CD4-positive, alpha-beta T cell treated with Interleukin-1 beta for 1 hour (primary cell): ENCODE measurements at regions not wholly inside any gene's neighbourhood (a gene's known extent, or its start where the extent isn't known, plus 50 kb on each side); places are given as distances from the start of the nearest gene placed in this dataset.
"Not testable (repeated sequence)": the region's sequence is repeated elsewhere in the genome, so short reads cannot be mapped to it uniquely, and the experiment has no call there.

Source experiments
- DNase-seq, 2 donors: peaks; one replicate each; pipeline ENCODE4 v3.0.0-alpha.2; 2020 to 2022

- no peak for DNase-seq
Observed at GRCh38 chr6:44049989-44050871, 77.0 kb downstream of the MRPL14 start.

DNA sequence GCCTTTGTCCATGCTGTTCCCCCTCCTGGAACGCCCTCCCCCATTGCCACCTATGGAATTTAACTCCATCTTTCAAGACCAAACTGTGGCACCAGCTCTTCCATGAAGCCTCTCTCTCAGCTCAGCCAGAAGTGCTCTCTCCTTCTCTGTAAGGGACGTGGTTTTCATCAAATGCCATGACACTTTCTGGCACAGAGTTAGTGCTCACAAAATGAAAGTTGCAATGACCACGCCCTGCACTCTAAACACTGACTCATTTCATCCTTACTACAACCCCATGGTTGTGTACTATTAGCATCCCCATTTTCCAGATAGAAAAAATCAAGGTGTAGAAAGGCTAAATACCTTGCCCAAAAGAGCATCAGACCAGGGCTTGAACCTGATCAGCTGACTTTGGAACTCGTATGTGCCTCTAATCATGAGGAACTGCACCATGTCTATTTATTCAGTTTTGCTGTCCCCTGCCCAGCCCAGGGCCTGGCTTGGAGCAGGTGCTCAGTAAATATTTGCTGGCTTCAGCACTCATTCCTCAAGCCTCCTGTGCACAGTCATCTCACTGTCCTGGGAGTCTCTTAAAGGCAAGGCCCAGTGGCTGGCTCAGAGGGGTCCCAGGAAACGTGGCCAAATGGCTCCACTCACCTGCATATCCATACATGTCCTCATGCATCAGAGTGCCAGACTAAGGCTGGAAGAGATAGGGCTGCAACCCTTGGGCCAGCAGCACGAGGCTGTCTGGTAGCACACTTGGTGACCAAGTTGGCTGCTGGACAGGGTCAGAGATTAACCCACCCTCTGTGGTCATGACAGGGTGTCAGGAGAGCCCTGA lies 77.9 kb downstream of the MRPL14 start:
- no peak for DNase-seq

DNA sequence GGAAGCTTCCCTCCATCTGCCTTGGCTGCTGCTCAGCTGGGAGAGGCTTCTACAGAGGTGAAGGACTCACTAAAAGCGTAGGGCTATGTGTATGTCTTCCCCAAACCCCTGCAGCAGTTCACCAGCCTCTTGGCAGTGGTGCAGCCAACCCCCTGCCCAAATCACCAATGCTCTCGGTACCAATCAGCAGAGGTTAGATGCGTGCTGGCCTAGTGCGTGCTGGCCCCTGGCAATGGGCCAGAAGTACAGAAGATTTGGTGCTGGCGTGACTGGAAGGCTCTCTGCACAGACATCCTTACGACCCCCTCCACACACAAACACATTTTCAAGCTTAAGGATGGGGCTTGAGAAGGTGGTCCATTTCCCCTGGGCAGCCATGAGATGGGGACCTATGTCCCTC lies 79.0 kb downstream of the MRPL14 start:
- DNase-seq = no peak

- no peak for DNase-seq
Observed at GRCh38 chr6:44047801-44048200, 79.5 kb downstream of the MRPL14 start.

DNA sequence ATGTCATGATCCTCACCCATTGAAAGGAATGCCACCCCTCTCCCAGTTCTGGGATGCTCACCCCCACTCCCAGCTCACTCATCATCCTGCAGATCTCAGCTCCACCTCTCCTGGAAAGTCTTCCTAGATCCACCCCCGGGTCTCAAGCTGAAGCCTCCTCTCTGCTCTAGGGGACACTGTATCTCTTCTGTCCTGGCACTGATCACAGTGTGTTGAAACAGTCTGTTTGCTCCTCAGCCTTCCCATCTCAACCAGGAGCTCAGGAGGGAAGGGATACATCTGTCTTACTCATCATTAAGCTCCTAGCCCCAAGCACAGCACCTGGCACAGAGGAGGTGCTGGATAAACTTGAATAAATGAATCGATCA lies 80.1 kb downstream of the MRPL14 start:
- no peak for DNase-seq

GRCh38 chr6:44046516-44047178 lies 80.6 kb downstream of the MRPL14 start:
- no peak for DNase-seq

DNA sequence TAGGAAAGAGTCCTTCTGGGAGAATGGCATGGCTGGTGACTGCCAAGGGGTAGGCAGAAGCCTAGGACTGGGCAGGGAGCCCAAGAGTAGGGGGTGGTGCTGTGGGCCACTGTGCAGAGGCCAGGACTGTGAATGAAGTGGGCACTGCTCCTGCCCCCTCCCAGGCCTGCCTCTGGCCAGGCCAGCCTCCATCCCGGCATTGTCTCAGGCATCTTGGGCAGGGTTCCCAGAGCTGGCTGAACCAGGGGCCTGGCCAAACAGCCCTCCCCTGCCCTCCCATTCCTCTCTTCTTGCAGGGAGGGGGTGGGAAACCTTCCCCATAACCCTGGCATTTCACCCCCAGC lies 81.6 kb downstream of the MRPL14 start:
- DNase-seq = no peak

- no peak for DNase-seq
Observed at GRCh38 chr6:44044940-44045671, 82.1 kb downstream of the MRPL14 start.

- no peak for DNase-seq
Observed at GRCh38 chr6:44044154-44044539, 83.1 kb downstream of the MRPL14 start.

DNA sequence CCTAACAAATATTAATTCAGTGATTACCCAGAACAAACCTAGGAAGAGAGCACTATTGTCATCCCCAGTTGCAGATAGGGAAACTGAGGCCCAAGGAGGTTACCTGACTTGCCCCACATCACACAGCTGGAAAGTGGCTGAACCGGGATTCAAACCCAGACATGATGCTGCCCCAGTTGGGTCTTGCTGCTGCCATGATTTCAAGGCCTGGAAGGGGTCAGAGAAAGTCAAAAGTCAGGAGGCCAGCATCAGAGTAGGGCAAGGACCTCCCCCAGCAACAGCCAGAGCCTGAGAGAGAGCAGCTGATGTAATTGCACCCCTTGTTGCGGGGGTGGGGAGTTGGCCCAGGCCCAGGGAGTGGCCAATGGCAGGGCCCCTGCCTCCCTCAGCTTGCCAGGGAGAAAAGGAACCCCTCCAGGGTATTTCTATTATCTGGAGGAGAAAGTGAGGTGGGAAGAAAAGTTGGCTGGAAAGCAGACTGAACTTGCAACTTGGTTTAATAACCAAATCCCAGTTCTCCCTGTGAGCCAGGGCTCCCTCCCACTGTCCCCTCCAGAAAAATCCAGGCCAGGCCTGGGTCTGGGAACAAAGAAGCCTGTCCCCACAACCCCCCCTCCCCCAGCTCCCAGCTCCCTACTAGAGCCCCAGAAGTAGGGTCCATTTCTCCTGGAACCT lies 83.6 kb downstream of the MRPL14 start:
- DNase-seq = no peak

DNA sequence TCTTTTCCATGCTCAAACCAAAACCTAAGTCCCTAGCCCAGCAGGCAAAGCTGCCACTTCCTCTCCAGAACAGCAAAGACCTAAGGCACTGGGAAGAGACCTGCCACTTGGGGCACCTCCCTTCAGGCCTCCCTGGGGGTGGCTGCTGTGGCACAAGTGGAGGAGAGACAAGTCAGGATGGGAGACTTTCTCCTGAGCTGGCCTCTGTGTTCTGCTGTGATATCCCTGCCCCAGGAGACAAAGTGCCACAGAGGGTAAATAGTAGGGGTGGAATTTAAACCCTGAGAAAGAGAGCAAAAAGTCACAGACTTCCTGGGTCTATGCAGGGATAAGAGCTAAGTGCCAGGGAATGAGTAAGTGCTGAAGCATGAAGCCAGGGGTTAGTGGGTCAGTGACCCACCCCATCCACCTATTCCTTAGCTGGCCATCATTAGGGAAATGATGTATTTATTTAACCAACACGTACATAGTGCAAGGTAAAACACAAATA lies 84.2 kb downstream of the MRPL14 start:
- no peak for DNase-seq

- DNase-seq = no peak
Observed at GRCh38 chr6:44042261-44042988, 84.8 kb downstream of the MRPL14 start.

DNA sequence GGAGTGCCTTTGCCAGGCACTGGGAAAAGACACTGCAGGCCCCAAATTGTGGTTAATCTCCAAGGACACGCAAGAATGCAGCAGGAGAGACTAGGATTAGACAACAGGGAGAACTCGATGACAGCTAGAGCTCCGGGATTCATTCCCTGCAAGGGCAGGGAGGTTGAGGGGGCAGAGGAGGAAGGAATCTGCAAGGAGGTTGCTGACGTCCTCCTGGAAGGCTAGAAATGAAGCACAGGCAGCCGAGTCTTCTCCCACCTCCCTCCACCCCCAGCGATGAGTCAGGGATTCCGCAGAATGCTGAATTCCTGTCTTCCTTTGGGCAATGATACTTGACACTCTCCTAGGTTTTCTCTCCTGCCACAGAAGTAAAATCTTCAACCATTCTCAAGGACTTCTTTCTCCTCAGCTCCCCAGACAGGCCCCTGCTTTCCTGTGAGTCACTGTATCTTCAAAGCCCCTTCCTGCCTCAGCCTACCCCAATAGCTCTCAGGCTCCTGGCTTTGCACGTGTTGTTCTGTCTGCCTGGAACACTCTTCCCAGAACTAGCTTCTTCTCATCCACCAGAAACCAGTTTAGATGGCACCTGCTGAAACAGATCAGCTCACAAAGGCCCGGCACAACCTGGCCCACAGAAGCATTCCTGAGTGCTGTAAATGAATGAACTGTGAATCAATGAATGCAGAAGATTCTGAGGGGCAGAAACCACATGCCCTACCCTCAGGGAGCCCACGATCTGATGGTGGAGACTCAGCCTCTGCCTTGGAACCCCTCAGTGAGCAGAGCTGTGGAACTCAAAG lies 85.6 kb downstream of the MRPL14 start:
- DNase-seq = no peak

DNA sequence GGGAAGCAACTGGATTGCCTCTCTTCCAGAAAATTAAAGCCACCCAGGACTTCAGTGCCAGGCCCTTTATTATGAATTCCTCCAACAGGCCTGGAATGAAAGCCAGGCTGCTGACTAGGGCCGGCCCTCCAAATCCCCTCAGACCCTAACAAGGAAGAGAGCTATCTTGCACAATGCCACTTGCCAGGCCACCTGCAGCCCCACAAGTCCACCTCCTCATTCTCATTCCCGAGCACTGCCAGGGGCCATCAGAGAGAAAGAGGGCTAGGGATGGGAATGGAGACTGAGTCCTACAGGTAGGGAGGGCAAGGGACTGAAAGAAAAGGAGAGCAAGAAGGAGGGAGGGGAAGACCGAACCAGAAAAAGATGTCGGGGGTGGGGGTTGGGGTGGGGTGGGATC lies 86.5 kb downstream of the MRPL14 start:
- no peak for DNase-seq

DNA sequence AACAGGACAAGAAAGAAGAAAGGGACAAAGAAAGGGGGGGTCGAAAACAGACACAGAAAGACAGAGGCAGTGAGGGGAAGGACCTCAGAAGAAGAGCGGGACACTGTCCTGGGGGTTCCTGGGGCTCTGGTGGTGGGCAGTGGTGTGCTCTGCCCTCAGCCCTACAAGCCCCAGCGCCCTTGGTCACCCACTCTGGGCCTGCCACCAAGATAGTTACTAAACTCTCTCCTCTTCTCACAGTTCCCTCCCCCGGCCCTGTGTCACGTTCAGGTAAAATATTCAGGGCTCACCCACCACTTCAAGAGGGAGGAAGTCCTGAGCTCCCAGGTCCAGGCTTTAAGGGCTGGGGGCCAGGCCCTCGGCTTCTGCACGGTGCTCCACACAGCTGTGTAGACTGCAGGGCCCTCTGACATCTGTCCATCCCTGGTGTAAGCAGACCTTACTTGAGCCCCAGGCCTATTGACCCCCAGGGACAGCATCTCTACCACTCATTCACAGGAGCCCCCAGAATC lies 87.4 kb downstream of the MRPL14 start:
- DNase-seq = no peak

- DNase-seq = no peak
Observed at GRCh38 chr6:44039191-44039719, 88.0 kb downstream of the MRPL14 start.

GRCh38 chr6:44038543-44039065 lies 88.6 kb downstream of the MRPL14 start:
- DNase-seq = no peak

- no peak for DNase-seq
Observed at GRCh38 chr6:44037847-44038542, 89.3 kb downstream of the MRPL14 start.

DNA sequence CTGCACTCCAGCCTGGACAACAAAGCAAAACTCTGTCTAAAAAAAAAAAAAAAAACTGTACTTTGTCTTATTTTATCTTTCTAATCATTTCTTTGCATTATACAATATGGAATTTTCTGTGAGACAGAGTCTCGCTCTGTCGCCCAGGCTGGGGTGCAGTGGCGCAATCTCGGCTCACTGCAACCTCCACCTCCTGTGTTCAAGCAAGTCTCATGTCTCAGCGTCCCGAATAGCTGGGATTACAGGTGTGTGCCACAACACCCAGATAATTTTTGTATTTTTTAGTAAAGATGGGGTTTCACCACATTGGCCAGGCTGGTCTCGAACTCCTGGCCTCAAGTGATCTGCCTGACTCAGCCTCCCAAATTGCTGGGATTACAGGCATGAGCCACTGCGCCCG lies 90.0 kb downstream of the MRPL14 start:
- DNase-seq = not testable (repeated sequence)
